H54 (cell line): ENCODE measurements at regions not wholly inside any gene's neighbourhood (a gene's known extent, or its start where the extent isn't known, plus 50 kb on each side); places are given as distances from the start of the nearest gene placed in this dataset.
A peak's percentile ranks its signal among the peaks of the same experiment; 100 is the strongest.
"Not testable (repeated sequence)": the region's sequence is repeated elsewhere in the genome, so short reads cannot be mapped to it uniquely, and the experiment has no call there.

Source experiments
- DNase-seq: peaks from one replicate; pipeline ENCODE4 v3.0.0; 2011; ENCODE audit warnings: low spot score, mixed read lengths; ENCODE audit not compliant: insufficient read length
- FAIRE-seq: peaks from 3 replicates; lab custom pipeline; 2011; peaks lifted over from hg19 to GRCh38; lab: Jason Lieb, UNC
- POLR2A ChIP-seq: IDR thresholded peaks from 2 replicates; pipeline ENCODE4 v1.6.1; 2011; ENCODE audit warnings: low read depth, mild to moderate bottlenecking, low read length

DNA sequence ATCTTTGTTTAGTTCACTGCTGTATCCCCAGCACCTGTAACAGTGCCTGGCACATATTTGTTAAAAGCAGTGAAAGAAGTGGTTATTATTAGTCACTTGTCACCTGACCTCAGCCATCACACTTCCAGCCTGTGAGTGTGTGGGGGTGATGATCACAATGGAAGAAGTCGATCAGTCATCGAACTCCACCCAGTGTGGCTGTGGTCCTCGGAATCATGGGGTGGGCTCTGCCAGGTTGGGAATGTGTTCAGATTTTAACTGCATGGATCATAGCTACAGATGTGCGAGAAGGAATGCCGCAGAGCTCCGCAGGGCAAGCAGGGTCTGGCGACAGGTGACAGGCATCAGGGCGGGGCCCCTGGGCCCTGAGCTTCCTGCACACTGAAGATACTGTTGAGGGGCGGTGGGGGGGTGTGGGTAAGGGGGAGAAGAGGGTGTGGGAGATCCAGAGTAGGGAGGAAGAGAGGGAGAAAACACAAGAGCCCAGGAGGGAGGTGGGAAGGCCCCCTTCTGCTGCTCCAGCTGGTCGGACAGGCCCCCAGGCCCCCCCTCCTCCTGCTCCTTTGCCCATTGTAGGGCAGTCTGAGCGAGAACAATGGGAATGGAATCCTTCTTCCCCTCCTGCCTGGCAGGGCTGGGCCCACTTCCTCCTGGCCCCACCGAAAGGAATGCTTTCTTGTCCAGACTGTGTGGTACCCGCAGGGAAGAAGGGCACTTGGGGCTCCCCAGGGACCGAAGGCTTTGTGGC lies 89.6 kb downstream of the SPRY4 start:
- no peak for DNase-seq

GRCh38 chr5:142233083-142234032 lies 91.5 kb downstream of the SPRY4 start:
- no peak for TF ChIP-seq POLR2A
- DNase-seq (no peak), FAIRE-seq (no peak)

More for the DNA sequence above, 89.6 kb downstream of the SPRY4 start:
- no peak for TF ChIP-seq POLR2A
- FAIRE-seq: no peak

DNA sequence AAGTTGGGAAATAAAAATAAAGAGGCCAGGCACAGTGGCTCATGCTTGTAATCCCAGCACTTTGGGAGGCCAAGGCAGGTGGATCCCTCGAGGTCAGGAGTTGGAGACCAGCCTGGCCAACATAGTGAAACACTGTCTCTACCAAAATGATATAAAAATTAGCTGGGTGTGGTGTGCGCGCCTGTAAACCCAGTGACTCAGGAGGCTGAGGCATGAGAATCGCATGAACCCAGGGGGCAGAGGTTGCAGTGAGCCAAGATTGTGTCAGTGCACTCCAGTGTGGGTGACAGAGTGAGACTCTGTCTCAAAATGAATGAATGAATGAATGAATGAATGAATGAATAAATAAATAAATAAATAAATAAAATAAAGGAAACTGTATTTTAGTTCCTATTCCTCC lies 93.9 kb downstream of the SPRY4 start:
- FAIRE-seq, DNase-seq: not testable (repeated sequence)

GRCh38 chr5:142225141-142225540 lies 99.7 kb downstream of the SPRY4 start:
- DNase-seq (no peak), FAIRE-seq (no peak)
- no peak for TF ChIP-seq POLR2A

- FAIRE-seq (no peak), DNase-seq (no peak)
- TF ChIP-seq POLR2A: no peak
Measured at GRCh38 chr5:142222866-142223558, 101.8 kb downstream of the SPRY4 start.

DNA sequence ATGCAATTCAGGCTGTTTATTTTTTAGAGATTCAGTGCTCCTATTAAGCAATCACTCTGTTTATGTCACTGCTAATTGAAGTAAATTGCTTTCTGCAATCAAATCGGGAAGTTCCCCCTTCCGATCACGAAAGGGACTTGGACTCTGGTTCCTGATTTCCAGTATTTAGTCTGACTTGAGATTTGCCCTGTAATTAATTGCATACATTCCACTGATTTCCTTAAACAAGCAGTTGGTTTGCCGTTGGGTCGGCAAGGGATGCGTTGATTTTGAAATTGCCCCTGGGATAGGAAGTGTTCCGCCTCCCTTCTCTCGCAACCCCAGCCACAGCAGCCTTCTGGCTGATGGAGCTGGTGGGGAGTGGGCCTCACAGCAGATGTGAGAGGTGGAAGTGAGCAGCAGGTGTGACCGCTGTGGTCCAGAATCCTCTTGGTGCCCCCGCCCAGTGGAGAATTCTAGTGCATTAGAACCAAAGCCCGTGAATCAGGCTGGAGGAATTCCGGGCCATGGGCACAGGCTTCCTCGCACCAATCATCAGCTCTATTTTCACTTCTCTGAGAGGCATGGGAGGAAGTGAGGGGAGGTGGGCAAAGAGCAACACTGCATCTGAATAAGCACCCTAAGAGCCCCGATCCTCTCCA lies 102.5 kb downstream of the SPRY4 start:
- FAIRE-seq (no peak), DNase-seq (no peak)
- TF ChIP-seq POLR2A: no peak

DNA sequence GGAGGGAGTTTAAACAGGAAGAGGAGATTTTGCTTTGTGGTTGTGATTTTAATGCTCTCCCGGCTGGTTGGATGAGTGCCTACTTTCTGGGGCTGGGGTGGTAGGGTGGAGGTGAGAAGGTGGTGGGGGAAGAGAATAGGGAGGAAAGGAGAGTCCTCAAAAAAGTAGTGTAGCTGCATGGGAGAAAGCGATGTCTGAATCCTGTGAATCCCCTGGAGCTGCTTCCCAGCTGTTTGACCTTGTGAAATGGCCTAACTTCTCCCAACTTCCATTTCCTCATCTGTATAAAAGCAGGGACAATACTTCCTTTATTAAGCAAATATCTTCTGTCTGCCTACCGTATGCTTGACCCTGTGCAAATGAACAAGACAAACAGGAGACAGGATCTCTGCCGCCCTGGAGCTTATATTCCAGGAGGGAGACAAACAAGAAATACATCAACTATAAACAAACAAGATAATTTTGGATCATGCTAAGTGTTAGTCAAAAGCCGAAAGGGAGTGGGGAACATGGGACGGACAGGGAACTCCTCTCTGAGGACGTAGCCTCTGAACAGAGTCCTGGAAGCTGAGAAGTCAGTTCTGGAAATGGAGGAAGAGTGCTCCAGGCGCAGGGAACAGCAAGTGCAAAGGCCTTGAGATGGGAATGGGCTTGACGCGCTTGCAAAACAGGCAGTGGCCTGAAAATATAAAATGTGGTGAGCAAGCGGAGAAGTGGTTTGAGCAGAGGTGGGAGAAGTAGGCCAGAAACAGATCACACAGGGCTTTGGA lies 103.5 kb downstream of the SPRY4 start:
- FAIRE-seq (no peak), DNase-seq (no peak)
- TF ChIP-seq POLR2A: no peak

DNA sequence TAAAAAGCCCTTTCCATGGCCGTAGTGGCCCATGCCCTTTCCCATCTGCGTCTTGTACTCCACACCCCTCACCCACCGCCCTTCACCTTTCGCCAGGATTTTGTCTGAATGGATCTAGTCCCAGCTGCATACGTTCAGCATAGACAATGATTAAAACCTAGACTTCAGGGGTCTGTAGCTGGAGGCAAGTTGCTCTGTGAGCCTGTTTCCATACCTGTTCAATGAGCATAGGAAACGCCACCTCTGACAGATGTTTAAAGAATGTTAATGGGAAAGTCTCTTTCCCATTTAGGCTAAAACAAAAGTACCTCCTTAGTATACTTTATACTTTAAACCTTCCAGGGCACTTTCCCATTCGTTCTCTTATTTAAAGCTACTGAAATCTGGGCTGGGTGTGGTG lies 105.7 kb downstream of the SPRY4 start:
- no peak for FAIRE-seq
- DNase-seq: no peak
- no peak for TF ChIP-seq POLR2A

DNA sequence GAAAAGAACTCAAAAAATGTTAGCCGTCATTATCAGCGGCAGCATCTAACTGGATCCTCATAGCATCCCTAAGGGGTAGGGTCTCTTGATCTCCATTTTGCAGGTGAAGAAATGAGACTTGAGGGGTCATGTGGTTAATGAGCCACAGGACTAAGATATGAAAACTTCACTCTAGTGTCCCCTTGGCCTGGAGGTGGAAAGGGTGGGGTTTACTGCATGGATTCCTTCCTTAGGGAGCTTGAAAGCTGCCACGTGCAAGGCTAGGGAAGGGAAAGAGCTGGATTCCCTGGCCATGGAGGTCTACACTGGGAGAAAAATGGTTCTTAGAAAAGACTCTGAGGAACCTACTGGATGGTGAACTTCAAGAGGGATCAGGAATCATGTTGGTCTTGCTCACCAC lies 107.9 kb downstream of the SPRY4 start:
- no peak for TF ChIP-seq POLR2A
- no peak for DNase-seq
- FAIRE-seq: no peak

GRCh38 chr5:142215915-142216681 lies 107.5 kb downstream of the NDFIP1 start:
- DNase-seq (peak; percentile 84), FAIRE-seq (no peak)
- TF ChIP-seq POLR2A: no peak

- no peak for TF ChIP-seq POLR2A
- no peak for DNase-seq
- no peak for FAIRE-seq
Measured at GRCh38 chr5:142213077-142213476, 104.5 kb downstream of the NDFIP1 start.

DNA sequence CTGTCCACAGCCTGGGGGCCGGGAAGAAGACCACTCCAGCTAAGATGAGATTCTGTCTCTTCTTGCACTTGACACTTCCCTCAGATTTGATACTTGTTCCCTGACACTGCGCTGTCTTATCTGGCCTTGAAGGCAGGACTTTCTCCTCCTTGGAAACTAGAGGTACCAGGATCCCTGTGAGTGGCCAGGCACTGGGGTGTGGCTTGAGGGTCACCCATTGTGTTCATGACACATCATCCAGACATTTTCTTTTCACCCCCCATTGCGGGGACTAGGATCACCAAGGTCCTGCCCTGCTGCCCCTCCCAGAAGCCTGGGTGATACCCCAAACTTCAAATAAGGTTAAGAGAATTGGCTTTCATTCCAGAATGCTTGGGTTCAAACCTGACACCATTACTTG lies 103.3 kb downstream of the NDFIP1 start:
- DNase-seq (no peak), FAIRE-seq (no peak)
- no peak for TF ChIP-seq POLR2A
